ENCODE measurements at regions not wholly inside any gene's neighbourhood (a gene's known extent, or its start where the extent isn't known, plus 50 kb on each side); places are given as distances from the start of the nearest gene placed in this dataset.

- no peak for DNase-seq (ENCODE audit: low read depth in 2 of 2)
Observed at GRCh38 chr13:31081316-31081715, 80.4 kb downstream of the HSPH1 start.

- no peak for DNase-seq (ENCODE audit: low read depth in 2 of 2)
Observed at GRCh38 chr13:31074756-31075155, 86.9 kb downstream of the HSPH1 start.

- no peak for DNase-seq (ENCODE audit: low read depth in 2 of 2)
Observed at GRCh38 chr13:31073859-31074718, 87.6 kb downstream of the HSPH1 start.

- DNase-seq (ENCODE audit: low read depth in 2 of 2) = no peak
Observed at GRCh38 chr13:31072041-31072440, 89.7 kb downstream of the HSPH1 start.

GRCh38 chr13:31069808-31070534 lies 91.7 kb downstream of the HSPH1 start:
- DNase-seq (ENCODE audit: low read depth in 2 of 2) = no peak

- no peak for DNase-seq (ENCODE audit: low read depth in 2 of 2)
Observed at GRCh38 chr13:31068119-31068423, 93.6 kb downstream of the HSPH1 start.

- DNase-seq (ENCODE audit: low read depth in 2 of 2) = no peak
Observed at GRCh38 chr13:31067416-31068118, 94.1 kb downstream of the HSPH1 start.

- no peak for DNase-seq (ENCODE audit: low read depth in 2 of 2)
Observed at GRCh38 chr13:31064636-31065035, 97.1 kb downstream of the HSPH1 start.

GRCh38 chr13:31063772-31064171 lies 97.9 kb downstream of the HSPH1 start:
- DNase-seq (ENCODE audit: low read depth in 2 of 2) = no peak

GRCh38 chr13:31060655-31061054 lies 101.0 kb downstream of the HSPH1 start:
- no peak for DNase-seq (ENCODE audit: low read depth in 2 of 2)

GRCh38 chr13:31060220-31060619 lies 101.5 kb downstream of the HSPH1 start:
- DNase-seq (ENCODE audit: low read depth in 2 of 2) = no peak

GRCh38 chr13:31057403-31058033 lies 104.2 kb downstream of the HSPH1 start:
- DNase-seq (ENCODE audit: low read depth in 2 of 2) = no peak

GRCh38 chr13:31056644-31057271 lies 104.9 kb downstream of the HSPH1 start:
- no peak for DNase-seq (ENCODE audit: low read depth in 2 of 2)

GRCh38 chr13:31055589-31055988 lies 106.1 kb downstream of the HSPH1 start:
- no peak for DNase-seq (ENCODE audit: low read depth in 2 of 2)

GRCh38 chr13:31054632-31055031 lies 107.1 kb downstream of the HSPH1 start:
- DNase-seq (ENCODE audit: low read depth in 2 of 2) = no peak

GRCh38 chr13:31053896-31054295 lies 107.8 kb downstream of the HSPH1 start:
- no peak for DNase-seq (ENCODE audit: low read depth in 2 of 2)

- no peak for DNase-seq (ENCODE audit: low read depth in 2 of 2)
Observed at GRCh38 chr13:31053091-31053490, 108.6 kb downstream of the HSPH1 start.

- DNase-seq (ENCODE audit: low read depth in 2 of 2) = no peak
Observed at GRCh38 chr13:31052478-31052877, 109.2 kb downstream of the HSPH1 start.

GRCh38 chr13:31051999-31052398 lies 109.7 kb downstream of the HSPH1 start:
- no peak for DNase-seq (ENCODE audit: low read depth in 2 of 2)

GRCh38 chr13:31050486-31051400 lies 111.0 kb downstream of the HSPH1 start:
- DNase-seq (ENCODE audit: low read depth in 2 of 2) = no peak

GRCh38 chr13:31049833-31050232 lies 111.9 kb downstream of the HSPH1 start:
- DNase-seq (ENCODE audit: low read depth in 2 of 2) = no peak
